SU-DHL-6 (cell line): ENCODE measurements at regions not wholly inside any gene's neighbourhood (a gene's known extent, or its start where the extent isn't known, plus 50 kb on each side); places are given as distances from the start of the nearest gene placed in this dataset.

Source experiments
- H2AFZ ChIP-seq: fragments of 200-600 bp; sonication (generic); 2 replicates; pipeline ENCODE4 v1.6.1; 2014; ENCODE audit warnings: low read depth, mild to moderate bottlenecking, moderate library complexity, mixed read lengths, antibody characterized with exemption, low read length; ENCODE audit not compliant: severe bottlenecking
- H3F3A ChIP-seq: fragments of 200-600 bp; shearing (Covaris generic); 2 replicates; pipeline ENCODE4 v1.6.0; 2016; ENCODE audit warnings: antibody characterized with exemption, mild to moderate bottlenecking; ENCODE audit not compliant: insufficient read depth
- H3K27ac ChIP-seq: fragments of 200-600 bp; sonication (generic); 2 replicates; pipeline ENCODE4 v1.5.1; 2016; ENCODE audit warnings: low read depth, mild to moderate bottlenecking, low read length, moderate library complexity, mixed read lengths
- H3K27me3 ChIP-seq: fragments of 200-600 bp; sonication (generic), shearing (Covaris generic); 2 replicates; pipeline ENCODE4 v1.6.0; 2014; ENCODE audit warnings: mild to moderate bottlenecking, low read length
- H3K36me3 ChIP-seq: fragments of 200-600 bp; sonication (generic); 2 replicates; pipeline ENCODE4 v1.6.1; 2014; ENCODE audit warnings: mild to moderate bottlenecking, low read length, mixed read lengths
- H3K4me2 ChIP-seq: fragments of 300-600, 200-600 bp; shearing (Covaris generic), sonication (generic); 2 replicates; pipeline ENCODE4 v1.6.0; 2014; ENCODE audit warnings: low read length, low read depth, mild to moderate bottlenecking; ENCODE audit not compliant: poor library complexity, severe bottlenecking
- H3K4me3 ChIP-seq: fragments of 200-600 bp; sonication (generic); 2 replicates; pipeline ENCODE4 v1.5.1; 2014; ENCODE audit warnings: antibody characterized with exemption, low read length, mild to moderate bottlenecking, mixed read lengths; ENCODE audit not compliant: insufficient read depth, poor library complexity, severe bottlenecking
- H3K79me2 ChIP-seq: fragments of 200-600 bp; sonication (generic); 2 replicates; pipeline ENCODE4 v1.6.1; 2014; ENCODE audit warnings: mild to moderate bottlenecking, low read length, moderate library complexity; ENCODE audit not compliant: insufficient read depth
- H3K9ac ChIP-seq: fragments of 200-600 bp; sonication (generic); 2 replicates; pipeline ENCODE4 v1.7.0; 2014; ENCODE audit warnings: mild to moderate bottlenecking, low read length
- H3K9me2 ChIP-seq: fragments of 200-600 bp; sonication (generic); replicated peaks from 2 replicates; pipeline ENCODE4 v1.6.1; 2014; ENCODE audit warnings: low read length; ENCODE audit not compliant: insufficient read depth
- H3K9me3 ChIP-seq: fragments of 200-600 bp; sonication (generic); 2 replicates; pipeline ENCODE4 v1.6.1; 2014; ENCODE audit warnings: low read length, mixed read lengths; ENCODE audit not compliant: insufficient read depth
- H4K20me1 ChIP-seq: fragments of 200-600 bp; sonication (generic); 2 replicates; pipeline ENCODE4 v1.6.1; 2014; ENCODE audit warnings: low read depth, mild to moderate bottlenecking, antibody characterized with exemption, low read length, moderate library complexity, mixed read lengths
- EZH2phosphoT487 ChIP-seq: fragments of 200-600 bp; sonication (generic), shearing (Covaris generic); conservative IDR thresholded peaks from 2 replicates; pipeline ENCODE4 v1.6.1; 2018; ENCODE audit warnings: mild to moderate bottlenecking, antibody characterized with exemption, low read length, moderate library complexity, mixed read lengths
- TF ChIP-seq, protein P1 (sequence below): fragments of 200-600 bp; sonication (generic); IDR thresholded peaks from one replicate; pipeline ENCODE4 v1.5.1; 2017; ENCODE audit warnings: antibody characterized with exemption, mild to moderate bottlenecking, low read length, moderate library complexity; ENCODE audit not compliant: insufficient read depth, poor library complexity, severe bottlenecking

DNA sequence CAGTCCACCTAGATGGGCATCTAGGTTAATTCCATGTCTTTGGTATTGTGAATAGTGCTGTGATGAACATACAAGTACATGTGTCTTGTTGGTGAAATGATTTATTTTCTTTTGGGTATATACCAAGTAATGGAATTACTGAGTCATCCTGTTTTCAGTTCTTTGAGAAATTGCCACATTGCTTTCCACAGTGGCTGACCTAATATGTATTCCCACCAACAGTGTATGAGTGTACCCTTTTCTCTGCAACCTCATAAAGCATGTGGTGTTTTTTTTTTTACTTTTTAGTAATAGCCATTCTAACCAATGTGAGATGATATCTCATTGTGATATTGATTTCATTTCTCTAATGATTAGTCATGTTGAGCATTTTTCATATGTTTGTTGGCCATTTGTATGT, 86.0 kb upstream of the NDN start:
- Histone ChIP-seq H3K27me3 (no peaks in the 10 kb centered on the region), H3K9ac (no peak overlapping the region), H3K79me2 (no peaks in the 10 kb centered on the region), H3K36me3 (no peaks in the 10 kb centered on the region), H3K4me2 (no peak overlapping the region), H3K27ac (no peak overlapping the region), H3K9me3 (no peaks in the 10 kb centered on the region; the same call in 1 of the 2 replicates), H3F3A (no peaks in the 10 kb centered on the region), H3K4me3 (no peak overlapping the region), H3K9me2 (no peaks in the 10 kb centered on the region), H2AFZ (no peak overlapping the region), H4K20me1 (no peaks in the 10 kb centered on the region)
- TF ChIP-seq, protein P1, sequence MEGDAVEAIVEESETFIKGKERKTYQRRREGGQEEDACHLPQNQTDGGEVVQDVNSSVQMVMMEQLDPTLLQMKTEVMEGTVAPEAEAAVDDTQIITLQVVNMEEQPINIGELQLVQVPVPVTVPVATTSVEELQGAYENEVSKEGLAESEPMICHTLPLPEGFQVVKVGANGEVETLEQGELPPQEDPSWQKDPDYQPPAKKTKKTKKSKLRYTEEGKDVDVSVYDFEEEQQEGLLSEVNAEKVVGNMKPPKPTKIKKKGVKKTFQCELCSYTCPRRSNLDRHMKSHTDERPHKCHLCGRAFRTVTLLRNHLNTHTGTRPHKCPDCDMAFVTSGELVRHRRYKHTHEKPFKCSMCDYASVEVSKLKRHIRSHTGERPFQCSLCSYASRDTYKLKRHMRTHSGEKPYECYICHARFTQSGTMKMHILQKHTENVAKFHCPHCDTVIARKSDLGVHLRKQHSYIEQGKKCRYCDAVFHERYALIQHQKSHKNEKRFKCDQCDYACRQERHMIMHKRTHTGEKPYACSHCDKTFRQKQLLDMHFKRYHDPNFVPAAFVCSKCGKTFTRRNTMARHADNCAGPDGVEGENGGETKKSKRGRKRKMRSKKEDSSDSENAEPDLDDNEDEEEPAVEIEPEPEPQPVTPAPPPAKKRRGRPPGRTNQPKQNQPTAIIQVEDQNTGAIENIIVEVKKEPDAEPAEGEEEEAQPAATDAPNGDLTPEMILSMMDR, result no peak
- no peak for TF ChIP-seq EZH2phosphoT487

DNA sequence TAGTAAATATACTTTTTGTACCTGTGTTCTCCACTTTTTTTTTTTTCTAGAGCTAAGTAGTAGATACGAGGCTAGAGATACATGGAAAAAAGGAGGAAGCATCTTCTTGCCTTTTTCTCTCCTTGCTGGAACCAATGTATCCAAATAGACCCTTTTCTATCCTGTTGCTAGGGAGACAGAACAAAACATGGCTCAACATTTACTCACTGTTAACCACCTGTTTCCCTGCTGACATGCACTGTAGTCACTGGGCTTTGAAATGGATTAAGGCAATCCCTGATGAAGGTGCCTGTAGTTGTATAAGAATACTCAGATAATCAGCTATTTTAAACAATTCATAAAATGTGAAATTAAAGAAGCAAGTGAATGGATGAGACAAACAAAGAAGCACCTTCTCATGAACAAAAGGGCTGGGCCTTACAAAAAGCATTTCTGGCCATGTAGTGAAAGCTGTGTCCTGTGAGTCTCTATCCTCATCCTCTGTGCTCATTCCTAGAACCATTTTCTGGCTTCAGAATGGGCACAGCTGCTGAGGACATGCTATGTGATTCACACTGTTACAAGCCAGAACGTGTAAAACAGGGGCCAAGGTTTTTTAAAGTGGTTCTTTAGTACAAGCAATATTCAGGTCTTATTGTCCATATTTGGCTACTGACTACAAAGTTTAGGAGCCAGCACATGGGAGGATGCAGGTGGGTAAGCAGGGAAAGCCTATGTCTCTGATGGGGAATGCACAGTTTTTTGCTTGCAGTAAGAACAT, 100.4 kb upstream of the NDN start:
- TF ChIP-seq, protein P1, result no peak
- TF ChIP-seq EZH2phosphoT487, result no peak
- H3K9ac ChIP-seq, result no peak overlapping the region
- H3K4me3 ChIP-seq, result no peak overlapping the region
- H3K9me3 ChIP-seq, result no peaks in the 10 kb centered on the region
- no peaks in the 10 kb centered on the region for H3K27me3 ChIP-seq
- H3K4me2 ChIP-seq, result no peak overlapping the region
- H4K20me1 ChIP-seq, result no peaks in the 10 kb centered on the region
- no peaks in the 10 kb centered on the region for H3K36me3 ChIP-seq
- no peaks in the 10 kb centered on the region for H3K9me2 ChIP-seq
- H3K27ac ChIP-seq, result no peak overlapping the region
- H3F3A ChIP-seq, result no peaks in the 10 kb centered on the region
- no peak overlapping the region for H2AFZ ChIP-seq
- no peaks in the 10 kb centered on the region for H3K79me2 ChIP-seq

DNA sequence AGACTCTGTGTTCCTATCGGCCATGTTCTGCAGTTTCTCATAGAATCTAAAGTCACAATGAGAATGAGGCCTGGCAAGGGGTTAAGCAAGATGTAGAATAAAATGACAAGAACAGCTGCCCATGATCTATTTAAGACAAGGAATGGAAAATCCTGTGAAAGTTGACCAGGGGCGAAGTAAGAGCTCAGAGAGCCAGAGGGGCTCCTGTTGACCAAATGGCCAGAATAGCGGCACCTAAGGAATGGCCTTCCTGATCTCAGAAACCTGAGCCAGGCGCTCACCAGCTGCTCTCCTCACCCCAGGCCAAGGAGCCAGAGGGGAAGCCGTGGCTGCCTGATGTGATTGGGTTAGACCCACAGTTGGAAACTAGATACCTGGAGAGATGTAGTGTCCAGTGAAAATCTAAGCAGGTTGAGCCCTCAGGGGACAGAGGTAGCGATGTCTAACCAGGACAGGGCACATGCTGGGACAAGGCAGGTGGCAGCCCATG, 106.1 kb upstream of the NDN start:
- Histone ChIP-seq H3K79me2 (no peaks in the 10 kb centered on the region), H2AFZ (no peak overlapping the region), H3K36me3 (no peaks in the 10 kb centered on the region), H3K9me3 (no peaks in the 10 kb centered on the region), H3K9me2 (no peaks in the 10 kb centered on the region), H3K27me3 (no peaks in the 10 kb centered on the region), H3F3A (no peaks in the 10 kb centered on the region), H3K27ac (no peak overlapping the region), H3K4me2 (no peak overlapping the region), H3K9ac (no peak overlapping the region), H4K20me1 (no peaks in the 10 kb centered on the region), H3K4me3 (no peak overlapping the region)
- TF ChIP-seq, protein P1, result no peak
- TF ChIP-seq EZH2phosphoT487, result no peak
